IPS-18a (cell line): ENCODE measurements at regions not wholly inside any gene's neighbourhood (a gene's known extent, or its start where the extent isn't known, plus 50 kb on each side); places are given as distances from the start of the nearest gene placed in this dataset.
"Not testable (repeated sequence)": the region's sequence is repeated elsewhere in the genome, so short reads cannot be mapped to it uniquely, and the experiment has no call there.

Experiments
- H3K27ac ChIP-seq: one replicate; pipeline ENCODE4 v1.5.1; 2013; ENCODE audit warnings: low read length
- H3K27me3 ChIP-seq: one replicate; pipeline ENCODE4 v1.6.1; 2013; ENCODE audit warnings: mild to moderate bottlenecking, low read length; ENCODE audit not compliant: control insufficient read depth, insufficient read depth
- H3K36me3 ChIP-seq: one replicate; pipeline ENCODE4 v1.6.1; 2013; ENCODE audit warnings: low read depth, low read length; ENCODE audit not compliant: control insufficient read depth
- H3K4me1 ChIP-seq: one replicate; pipeline ENCODE4 v1.6.1; 2013; ENCODE audit warnings: low read depth, low read length; ENCODE audit not compliant: control insufficient read depth
- H3K4me3 ChIP-seq: one replicate; pipeline ENCODE4 v1.5.1; 2013; ENCODE audit warnings: low read length
- H3K9ac ChIP-seq: one replicate; pipeline ENCODE4 v1.6.1; 2013; ENCODE audit warnings: mild to moderate bottlenecking, low read length, moderate library complexity
- H3K9me3 ChIP-seq: one replicate; pipeline ENCODE4 v1.6.1; 2013; ENCODE audit warnings: low read depth, low read length; ENCODE audit not compliant: control insufficient read depth

- H3K4me3 ChIP-seq, result no peak overlapping the region
- H3K9ac ChIP-seq, result peak overlapping the region; percentile 27
- H3K27me3 ChIP-seq, result no peaks in the 10 kb centered on the region
- H3K27ac ChIP-seq, result peak overlapping the region; percentile 79
- H3K9me3 ChIP-seq, result no peaks in the 10 kb centered on the region
- peaks cover 36% of the 10 kb centered on the region for H3K4me1 ChIP-seq
- no peaks in the 10 kb centered on the region for H3K36me3 ChIP-seq
These were observed 1239.1 kb downstream of the CDH12 start for GRCh38 chr5:21613971-21614488.

GRCh38 chr5:21603796-21604195 lies 1249.3 kb downstream of the CDH12 start:
- H3K4me3 ChIP-seq, result no peak overlapping the region
- H3K36me3 ChIP-seq, result no peaks in the 10 kb centered on the region
- H3K27ac ChIP-seq, result no peak overlapping the region
- no peak overlapping the region for H3K9ac ChIP-seq
- no peaks in the 10 kb centered on the region for H3K4me1 ChIP-seq
- H3K9me3 ChIP-seq, result no peaks in the 10 kb centered on the region
- H3K27me3 ChIP-seq, result no peaks in the 10 kb centered on the region

DNA sequence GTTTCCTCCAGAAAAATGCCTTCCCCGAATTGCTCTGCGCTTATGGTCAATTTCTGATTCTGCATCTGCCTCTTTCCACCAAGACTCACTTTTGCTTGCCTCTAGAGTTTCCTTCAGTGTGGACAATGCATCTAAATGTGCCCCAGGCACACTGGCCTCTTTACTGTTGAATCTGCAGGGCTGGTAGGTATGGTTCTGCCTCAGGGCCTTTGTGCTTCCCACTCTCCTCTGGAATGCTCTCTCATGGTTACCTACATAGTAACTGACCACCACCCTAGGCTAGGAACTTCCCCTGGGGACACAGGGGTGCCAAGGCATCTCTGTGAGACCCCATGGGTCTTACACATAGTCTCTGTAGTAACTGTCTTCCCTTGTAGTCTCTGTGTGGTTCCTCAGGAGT lies 1258.6 kb downstream of the CDH12 start:
- no peak overlapping the region for H3K27ac ChIP-seq

DNA sequence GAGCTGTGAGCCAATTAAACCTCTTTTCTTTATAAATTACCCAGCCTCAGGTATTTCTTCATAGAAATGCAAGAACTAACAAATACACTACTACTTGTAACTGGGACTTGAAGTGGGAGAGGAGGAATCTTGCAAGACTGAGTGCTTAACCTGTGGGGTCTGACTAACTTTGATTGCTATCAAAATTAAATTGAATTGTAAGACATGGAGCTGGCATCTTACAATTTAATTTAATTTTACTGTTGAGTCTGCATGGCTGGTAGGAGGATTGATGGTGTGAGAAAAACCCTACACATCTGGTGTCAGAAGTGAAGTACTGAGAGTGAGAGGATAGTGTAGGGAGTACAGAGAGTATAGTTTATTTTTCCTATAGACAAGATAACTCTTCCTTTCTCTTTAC lies 1259.9 kb downstream of the CDH12 start:
- no peaks in the 10 kb centered on the region for H3K27me3 ChIP-seq
- no peaks in the 10 kb centered on the region for H3K36me3 ChIP-seq
- no peaks in the 10 kb centered on the region for H3K9me3 ChIP-seq
- no peak overlapping the region for H3K4me3 ChIP-seq
- H3K27ac ChIP-seq, result no peak overlapping the region
- H3K9ac ChIP-seq, result no peak overlapping the region
- no peaks in the 10 kb centered on the region for H3K4me1 ChIP-seq

More for the DNA sequence above, 1258.6 kb downstream of the CDH12 start:
- Histone ChIP-seq H3K4me1 (no peaks in the 10 kb centered on the region), H3K4me3 (no peak overlapping the region), H3K36me3 (no peaks in the 10 kb centered on the region), H3K9ac (no peak overlapping the region), H3K27me3 (no peaks in the 10 kb centered on the region), H3K9me3 (no peaks in the 10 kb centered on the region)

DNA sequence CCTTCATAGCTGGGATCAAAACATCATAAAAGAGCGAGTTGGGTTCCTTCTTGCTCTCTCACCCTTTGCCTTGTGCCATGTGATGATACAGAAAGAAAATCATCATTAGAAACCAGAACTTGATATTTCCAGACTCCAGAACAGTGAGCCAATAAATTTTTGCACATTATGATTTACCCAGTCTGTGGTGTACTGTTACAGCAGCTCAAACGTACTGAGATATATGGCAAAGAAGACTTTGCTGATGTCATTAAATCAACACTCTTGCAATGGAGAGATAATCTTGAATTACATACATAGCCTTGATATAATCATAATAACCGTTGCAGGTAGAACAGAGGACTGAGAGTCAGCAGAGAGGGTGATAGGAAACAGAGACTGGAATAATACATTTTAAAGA lies 1271.6 kb downstream of the CDH12 start:
- no peak overlapping the region for H3K9ac ChIP-seq
- H3K27ac ChIP-seq, result no peak overlapping the region
- H3K27me3 ChIP-seq, result no peaks in the 10 kb centered on the region
- H3K4me1 ChIP-seq, result no peaks in the 10 kb centered on the region
- H3K4me3 ChIP-seq, result no peak overlapping the region
- no peaks in the 10 kb centered on the region for H3K36me3 ChIP-seq
- H3K9me3 ChIP-seq, result no peaks in the 10 kb centered on the region

GRCh38 chr5:21574961-21575360 lies 1278.2 kb downstream of the CDH12 start:
- Histone ChIP-seq H3K27me3 (no peaks in the 10 kb centered on the region), H3K9me3 (no peaks in the 10 kb centered on the region), H3K4me1 (no peaks in the 10 kb centered on the region), H3K36me3 (no peaks in the 10 kb centered on the region), H3K27ac (no peak overlapping the region), H3K4me3 (no peak overlapping the region), H3K9ac (no peak overlapping the region)

- H3K27me3 ChIP-seq, result no peaks in the 10 kb centered on the region
- H3K9me3 ChIP-seq, result no peaks in the 10 kb centered on the region
- H3K36me3 ChIP-seq, result no peaks in the 10 kb centered on the region
- H3K4me1 ChIP-seq, result no peaks in the 10 kb centered on the region
- no peak overlapping the region for H3K4me3 ChIP-seq
- no peak overlapping the region for H3K27ac ChIP-seq
- no peak overlapping the region for H3K9ac ChIP-seq
These were observed 1278.7 kb downstream of the CDH12 start for GRCh38 chr5:21574438-21574837.

DNA sequence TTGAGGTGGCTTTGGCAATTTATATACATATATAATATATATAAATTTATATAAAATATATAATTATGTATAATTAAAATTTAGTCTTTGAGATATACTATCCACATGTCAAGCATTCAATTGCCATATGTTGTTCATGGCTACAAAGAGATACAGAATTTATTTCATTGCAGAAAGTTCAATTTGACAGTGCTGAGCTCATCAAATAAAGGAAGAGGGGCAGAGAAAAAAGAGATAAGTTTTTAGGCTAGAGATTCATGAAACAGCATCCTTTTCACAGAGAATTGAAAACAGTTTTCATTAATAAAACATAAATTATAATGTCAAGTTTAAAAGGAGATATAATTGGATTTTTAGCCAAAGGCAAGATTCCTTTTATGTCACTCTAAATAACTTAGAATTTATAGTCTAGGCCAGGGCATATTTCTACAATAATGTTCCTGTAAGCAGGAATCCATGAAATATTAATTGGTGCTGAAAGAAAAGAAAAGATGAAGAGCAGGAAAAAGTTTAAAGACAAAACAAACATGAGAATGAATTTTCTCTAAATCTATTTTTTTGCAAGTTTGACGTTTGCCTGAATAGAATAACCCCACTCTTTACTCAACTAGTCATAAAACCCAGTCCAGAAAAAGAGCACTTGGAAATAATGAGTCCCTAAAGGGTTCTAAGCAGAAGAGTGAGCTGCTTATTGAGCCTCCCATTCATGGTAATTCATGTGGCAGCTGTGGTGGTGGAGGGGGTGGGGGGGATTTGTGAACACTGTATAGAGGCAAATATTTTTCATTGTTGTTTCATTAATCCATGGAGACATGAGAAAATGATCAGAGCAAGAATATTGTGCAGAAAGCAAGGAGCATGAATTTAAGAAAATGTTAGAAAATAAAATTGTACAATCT lies 1279.5 kb downstream of the CDH12 start:
- H3K9me3 ChIP-seq, result no peaks in the 10 kb centered on the region
- H3K27me3 ChIP-seq, result no peaks in the 10 kb centered on the region
- no peaks in the 10 kb centered on the region for H3K4me1 ChIP-seq
- H3K27ac ChIP-seq, result no peak overlapping the region
- no peak overlapping the region for H3K4me3 ChIP-seq
- no peaks in the 10 kb centered on the region for H3K36me3 ChIP-seq
- H3K9ac ChIP-seq, result no peak overlapping the region

GRCh38 chr5:21571196-21571595 lies 1281.9 kb downstream of the CDH12 start:
- H3K9ac ChIP-seq, H3K4me3 ChIP-seq, H3K27ac ChIP-seq, H3K27me3 ChIP-seq, H3K9me3 ChIP-seq, H3K36me3 ChIP-seq, H3K4me1 ChIP-seq: not testable (repeated sequence)

- not testable (repeated sequence) for H3K36me3 ChIP-seq, H3K27me3 ChIP-seq, H3K9ac ChIP-seq, H3K4me1 ChIP-seq, H3K4me3 ChIP-seq, H3K9me3 ChIP-seq, H3K27ac ChIP-seq
These were observed 1294.0 kb downstream of the CDH12 start for GRCh38 chr5:21559109-21559508.

DNA sequence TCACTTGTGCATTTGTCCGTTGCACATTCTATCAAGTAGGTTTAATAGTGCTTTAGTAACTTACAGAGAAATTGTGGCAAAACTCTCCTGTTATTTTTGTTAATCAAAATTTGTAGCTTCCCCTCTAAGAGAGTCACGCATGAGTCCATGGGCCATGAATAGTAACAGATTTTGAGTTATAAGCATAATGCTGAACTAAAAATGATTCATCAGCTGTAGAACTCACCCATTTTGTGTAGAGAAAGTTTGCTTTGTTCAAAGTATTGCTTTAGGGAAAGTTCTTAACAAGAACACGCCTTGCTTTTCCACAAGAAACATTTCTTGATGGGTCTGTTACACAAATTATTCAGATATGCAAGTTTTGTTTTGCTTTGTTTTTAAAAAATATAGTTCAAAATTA lies 1300.9 kb downstream of the CDH12 start:
- not testable (repeated sequence) for H3K27me3 ChIP-seq, H3K9ac ChIP-seq, H3K4me3 ChIP-seq, H3K4me1 ChIP-seq, H3K27ac ChIP-seq, H3K36me3 ChIP-seq, H3K9me3 ChIP-seq

DNA sequence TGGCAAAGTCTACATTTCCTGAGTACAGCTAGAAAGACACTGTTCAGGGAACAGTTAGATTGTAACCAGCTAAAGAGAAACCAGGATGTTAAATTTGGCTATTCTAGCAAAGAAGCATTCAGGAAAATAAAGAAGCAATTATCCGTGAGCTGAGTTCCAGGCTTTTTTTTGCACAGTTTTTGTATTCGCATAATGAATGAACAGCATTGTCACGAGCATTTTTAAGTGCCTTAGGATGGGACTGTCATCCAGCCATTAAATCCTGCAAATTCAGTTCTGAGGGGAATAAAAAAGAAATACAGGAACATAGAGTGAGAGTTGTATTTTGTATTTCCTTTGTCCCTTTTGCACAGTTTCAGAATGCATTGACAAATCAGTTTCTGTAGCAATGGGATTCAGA lies 1302.2 kb downstream of the CDH12 start:
- H3K27me3 ChIP-seq, H3K36me3 ChIP-seq, H3K4me3 ChIP-seq, H3K9me3 ChIP-seq, H3K27ac ChIP-seq, H3K9ac ChIP-seq, H3K4me1 ChIP-seq: not testable (repeated sequence)
